ENCODE measurements at regions not wholly inside any gene's neighbourhood (a gene's known extent, or its start where the extent isn't known, plus 50 kb on each side); places are given as distances from the start of the nearest gene placed in this dataset.

DNA sequence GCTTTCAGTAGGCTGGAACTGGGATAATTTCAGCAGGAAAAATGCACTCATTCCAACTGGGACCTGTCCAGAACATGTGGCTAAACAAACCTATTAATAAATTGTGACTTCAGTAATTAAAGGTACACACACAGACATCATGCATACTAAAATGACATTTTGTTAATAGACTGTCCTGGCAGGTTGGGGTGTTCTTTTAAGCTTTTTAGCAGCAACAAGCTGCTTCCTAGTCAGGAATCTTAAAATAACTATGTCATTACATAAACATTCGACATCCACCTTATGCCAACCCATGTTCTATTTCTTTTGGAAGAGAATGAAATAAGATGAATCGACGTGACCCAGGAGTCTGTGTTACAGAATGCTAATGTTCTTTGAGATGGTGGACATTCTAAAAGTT, 435.7 kb downstream of the TXNL1 start:
- Histone ChIP-seq H3K27me3 (ENCODE audit: control insufficient read depth in 2 of 2, insufficient read depth in 2 of 2, low read length in 2 of 2) (no peaks in the 10 kb centered on the region), H3K36me3 (ENCODE audit: control insufficient read depth, insufficient read depth, low read length) (no peaks in the 10 kb centered on the region), H3K9me1 (ENCODE audit: control insufficient read depth, insufficient read depth, low read length) (no peaks in the 10 kb centered on the region), H3K27ac (ENCODE audit: extremely low read depth, low read depth, low read length) (no peak overlapping the region), H4K20me1 (replicated peaks; ENCODE audit: control insufficient read depth, insufficient read depth, low read length) (no peaks in the 10 kb centered on the region), H3K9me3 (replicated peaks; ENCODE audit: control insufficient read depth, insufficient read depth, low read depth, low read length) (no peaks in the 10 kb centered on the region), H3K4me2 (ENCODE audit: insufficient read depth, low read length) (no peak overlapping the region), H3K9ac (ENCODE audit: insufficient read depth in 1 of 2, low read depth in 2 of 2, low read length in 2 of 2) (no peak overlapping the region), H2AFZ (ENCODE audit: low read depth, low read length) (no peak overlapping the region), H3K4me1 (replicated peaks in 1 of 2; ENCODE audit: control insufficient read depth in 2 of 2, insufficient read depth in 2 of 2, low read length in 2 of 2) (no peaks in the 10 kb centered on the region), H3K79me2 (ENCODE audit: control insufficient read depth, insufficient read depth, low read length) (no peaks in the 10 kb centered on the region), H3K4me3 (no peak overlapping the region)
- TF ChIP-seq NFXL1 (CRISPR knock-in tag; IDR thresholded peaks at IDR 0.05) (no peak), ZNF197 (CRISPR knock-in tag; IDR thresholded peaks at IDR 0.05; ENCODE audit: low read depth) (no peak), CREBBP (IDR thresholded peaks at IDR 0.05; ENCODE audit: low read depth, low read length) (no peak), ZNF165 (CRISPR knock-in tag; IDR thresholded peaks at IDR 0.05; ENCODE audit: borderline replicate concordance) (no peak), ZC3H4 (CRISPR knock-in tag; IDR thresholded peaks at IDR 0.05; ENCODE audit: borderline replicate concordance) (no peak), ZBTB17 (CRISPR knock-in tag; IDR thresholded peaks at IDR 0.05) (no peak), ZNF696 (CRISPR knock-in tag; conservative IDR thresholded peaks at IDR 0.05) (no peak), RBM34 (IDR thresholded peaks at IDR 0.05; ENCODE audit: borderline replicate concordance, insufficient read depth, low read length) (no peak), ASH1L (IDR thresholded peaks at IDR 0.05; ENCODE audit: borderline replicate concordance, low read depth, partially characterized antibody) (no peak), STAT5B (CRISPR knock-in tag; IDR thresholded peaks at IDR 0.05) (no peak), SMARCE1 (IDR thresholded peaks at IDR 0.05) (no peak), KDM1A (IDR thresholded peaks at IDR 0.05) (no peak), KDM2B (CRISPR knock-in tag; IDR thresholded peaks at IDR 0.05) (no peak), ARHGAP35 (IDR thresholded peaks at IDR 0.05; ENCODE audit: partially characterized antibody) (no peak), ZC3H8 (IDR thresholded peaks at IDR 0.05) (no peak), EGR1 (conservative IDR thresholded peaks at IDR 0.05) (no peak), ZNF551 (CRISPR knock-in tag; IDR thresholded peaks at IDR 0.05) (no peak), EP300 (IDR thresholded peaks at IDR 0.05; ENCODE audit: low read length) (no peak)
- TF ChIP-seq, protein P1, sequence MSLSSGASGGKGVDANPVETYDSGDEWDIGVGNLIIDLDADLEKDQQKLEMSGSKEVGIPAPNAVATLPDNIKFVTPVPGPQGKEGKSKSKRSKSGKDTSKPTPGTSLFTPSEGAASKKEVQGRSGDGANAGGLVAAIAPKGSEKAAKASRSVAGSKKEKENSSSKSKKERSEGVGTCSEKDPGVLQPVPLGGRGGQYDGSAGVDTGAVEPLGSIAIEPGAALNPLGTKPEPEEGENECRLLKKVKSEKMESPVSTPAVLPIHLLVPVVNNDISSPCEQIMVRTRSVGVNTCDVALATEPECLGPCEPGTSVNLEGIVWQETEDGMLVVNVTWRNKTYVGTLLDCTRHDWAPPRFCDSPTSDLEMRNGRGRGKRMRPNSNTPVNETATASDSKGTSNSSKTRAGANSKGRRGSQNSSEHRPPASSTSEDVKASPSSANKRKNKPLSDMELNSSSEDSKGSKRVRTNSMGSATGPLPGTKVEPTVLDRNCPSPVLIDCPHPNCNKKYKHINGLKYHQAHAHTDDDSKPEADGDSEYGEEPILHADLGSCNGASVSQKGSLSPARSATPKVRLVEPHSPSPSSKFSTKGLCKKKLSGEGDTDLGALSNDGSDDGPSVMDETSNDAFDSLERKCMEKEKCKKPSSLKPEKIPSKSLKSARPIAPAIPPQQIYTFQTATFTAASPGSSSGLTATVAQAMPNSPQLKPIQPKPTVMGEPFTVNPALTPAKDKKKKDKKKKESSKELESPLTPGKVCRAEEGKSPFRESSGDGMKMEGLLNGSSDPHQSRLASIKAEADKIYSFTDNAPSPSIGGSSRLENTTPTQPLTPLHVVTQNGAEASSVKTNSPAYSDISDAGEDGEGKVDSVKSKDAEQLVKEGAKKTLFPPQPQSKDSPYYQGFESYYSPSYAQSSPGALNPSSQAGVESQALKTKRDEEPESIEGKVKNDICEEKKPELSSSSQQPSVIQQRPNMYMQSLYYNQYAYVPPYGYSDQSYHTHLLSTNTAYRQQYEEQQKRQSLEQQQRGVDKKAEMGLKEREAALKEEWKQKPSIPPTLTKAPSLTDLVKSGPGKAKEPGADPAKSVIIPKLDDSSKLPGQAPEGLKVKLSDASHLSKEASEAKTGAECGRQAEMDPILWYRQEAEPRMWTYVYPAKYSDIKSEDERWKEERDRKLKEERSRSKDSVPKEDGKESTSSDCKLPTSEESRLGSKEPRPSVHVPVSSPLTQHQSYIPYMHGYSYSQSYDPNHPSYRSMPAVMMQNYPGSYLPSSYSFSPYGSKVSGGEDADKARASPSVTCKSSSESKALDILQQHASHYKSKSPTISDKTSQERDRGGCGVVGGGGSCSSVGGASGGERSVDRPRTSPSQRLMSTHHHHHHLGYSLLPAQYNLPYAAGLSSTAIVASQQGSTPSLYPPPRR (CRISPR knock-in tag; IDR thresholded peaks at IDR 0.05; ENCODE audit: borderline replicate concordance) = no peak
- intact Hi-C loops (cut with micrococcal nuclease) = no loop called here
- ATAC-seq = no peak
- FAIRE-seq = no peak
- 0% methylated on average over 3 of the region's 3 CpGs for WGBS (ENCODE audit: insufficient coverage, low coverage, missing lambda C conversion rate)
- POLR2A ChIA-PET = no interaction called here
- in situ Hi-C loops (cut with MboI) = no loop called here
- BruUV-seq (replicated peaks) = no TSS peak
- CTCF ChIA-PET (ENCODE audit: low intra/inter-chr PET ratio) = no interaction called here
- no peak for DNase-seq (ENCODE audit: extremely low read depth in 1 of 4, low spot score in 3 of 4)
